Left lung (tissue), 4 donors: ENCODE measurements at regions not wholly inside any gene's neighbourhood (a gene's known extent, or its start where the extent isn't known, plus 50 kb on each side); places are given as distances from the start of the nearest gene placed in this dataset.
"Not testable (repeated sequence)": the region's sequence is repeated elsewhere in the genome, so short reads cannot be mapped to it uniquely, and the experiment has no call there.

Source experiments
- ATAC-seq: fragments of 200-7000 bp; cut with Tn5 transposase; one replicate; pipeline ENCODE4 v1.9.1; 2020; ENCODE audit warnings: moderate library complexity
- DNase-seq, 4 donors: peaks; one replicate each; pipeline ENCODE4 v3.0.0-alpha.2; 2013 to 2020
- H3K27ac ChIP-seq, 2 donors: fragments of 200-600 bp; sonication (generic) in 1 of 2; one replicate each; pipeline versions ENCODE4 v1.5.0 to v1.8.0; 2020 to 2021
- H3K27me3 ChIP-seq, 2 donors: fragments of 200-600 bp; sonication (generic) in 1 of 2; one replicate each; pipeline versions ENCODE4 v1.5.0 to v1.8.0; 2020 to 2021
- H3K36me3 ChIP-seq, 2 donors: fragments of 200-600 bp; sonication (generic) in 1 of 2; one replicate each; pipeline versions ENCODE4 v1.5.0 to v1.8.0; 2020 to 2021
- H3K4me1 ChIP-seq, 2 donors: fragments of 200-600 bp; one replicate each; pipeline ENCODE4 v1.8.0; 2021
- H3K4me3 ChIP-seq, 2 donors: fragments of 200-600 bp; sonication (generic) in 1 of 2; one replicate each; pipeline versions ENCODE4 v1.5.0 to v1.8.0; 2020 to 2021; ENCODE audit warnings: mild to moderate bottlenecking in 1 of 2
- H3K9me3 ChIP-seq, 2 donors: fragments of 200-600 bp; sonication (generic) in 1 of 2; one replicate each; pipeline versions ENCODE4 v1.5.0 to v1.8.0; 2020 to 2021
- CTCF ChIP-seq, 2 donors: fragments of 200-600 bp; sonication (generic) in 1 of 2; IDR thresholded peaks; one replicate each; pipeline versions ENCODE4 v1.5.0 to v1.8.0; 2021; ENCODE audit warnings: antibody characterized with exemption in 2 of 2
- intact Hi-C, 2 donors: fragments of 100-400 bp; cut with DNase I; formaldehyde crosslinking; loops; one replicate each; pipeline versions ENCODE4 v1.11.2 to v1.14.2; 2022
- donor health status: DM: no; HTN: yes; CAD: no.
- donor health status: DM: no; HTN: no; CAD: no.

DNA sequence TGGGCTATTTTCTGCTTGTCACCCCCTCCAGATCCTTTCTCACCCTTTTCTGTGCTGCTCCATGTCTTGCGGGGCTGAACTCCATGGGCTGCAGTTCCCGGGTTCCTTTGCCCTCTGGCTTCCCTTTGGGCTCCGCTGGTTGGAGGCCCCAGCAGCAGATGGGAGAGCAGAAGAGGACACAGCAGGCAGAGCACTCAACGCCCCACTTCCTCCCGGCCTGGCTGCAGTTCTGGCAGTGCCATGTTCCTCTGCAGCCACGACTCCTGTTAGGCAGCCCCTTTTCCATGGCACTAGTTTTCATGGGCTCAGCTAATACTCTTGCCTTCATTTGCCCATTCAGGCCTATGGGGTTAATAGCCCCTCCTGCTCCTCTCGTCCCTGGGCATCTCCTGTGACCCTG lies 127.1 kb downstream of the TENT5C start:
- DNase-seq (no peak), ATAC-seq (no peak)
- intact Hi-C loops, result no loop called here
- no peaks in the 10 kb centered on the region for H3K27me3 ChIP-seq
- no peak overlapping the region for H3K4me3 ChIP-seq
- no peak overlapping the region for H3K27ac ChIP-seq
- TF ChIP-seq CTCF (IDR thresholded peaks at IDR 0.05), result no peak
- H3K36me3 ChIP-seq, result no peaks in the 10 kb centered on the region
- peaks cover 0 to 1% of the 10 kb centered on the region in 2 donors for H3K9me3 ChIP-seq
- H3K4me1 ChIP-seq, result peaks cover 6 to 12% of the 10 kb centered on the region in 2 donors

DNA sequence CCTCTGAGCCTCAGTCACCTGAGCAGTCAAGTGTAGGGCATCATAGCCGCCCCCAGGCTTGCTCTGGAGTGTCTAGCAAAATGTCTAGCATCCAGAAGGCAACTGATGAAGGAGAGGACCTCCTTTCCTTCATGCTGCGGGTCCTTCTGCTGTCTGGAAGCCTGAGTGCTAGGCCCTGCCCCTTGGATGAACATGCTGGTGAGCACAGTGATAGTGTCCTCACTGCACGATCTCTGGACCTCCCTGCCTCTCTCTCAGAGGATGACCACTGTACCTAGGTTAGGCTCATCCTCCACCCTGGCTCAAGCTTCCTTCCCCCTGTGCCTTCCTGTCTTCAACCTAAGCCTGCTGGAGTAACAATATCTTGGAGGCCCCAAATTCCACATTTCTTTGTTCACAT lies 128.6 kb downstream of the TENT5C start:
- DNase-seq, result no peak
- no peaks in the 10 kb centered on the region for H3K36me3 ChIP-seq

DNA sequence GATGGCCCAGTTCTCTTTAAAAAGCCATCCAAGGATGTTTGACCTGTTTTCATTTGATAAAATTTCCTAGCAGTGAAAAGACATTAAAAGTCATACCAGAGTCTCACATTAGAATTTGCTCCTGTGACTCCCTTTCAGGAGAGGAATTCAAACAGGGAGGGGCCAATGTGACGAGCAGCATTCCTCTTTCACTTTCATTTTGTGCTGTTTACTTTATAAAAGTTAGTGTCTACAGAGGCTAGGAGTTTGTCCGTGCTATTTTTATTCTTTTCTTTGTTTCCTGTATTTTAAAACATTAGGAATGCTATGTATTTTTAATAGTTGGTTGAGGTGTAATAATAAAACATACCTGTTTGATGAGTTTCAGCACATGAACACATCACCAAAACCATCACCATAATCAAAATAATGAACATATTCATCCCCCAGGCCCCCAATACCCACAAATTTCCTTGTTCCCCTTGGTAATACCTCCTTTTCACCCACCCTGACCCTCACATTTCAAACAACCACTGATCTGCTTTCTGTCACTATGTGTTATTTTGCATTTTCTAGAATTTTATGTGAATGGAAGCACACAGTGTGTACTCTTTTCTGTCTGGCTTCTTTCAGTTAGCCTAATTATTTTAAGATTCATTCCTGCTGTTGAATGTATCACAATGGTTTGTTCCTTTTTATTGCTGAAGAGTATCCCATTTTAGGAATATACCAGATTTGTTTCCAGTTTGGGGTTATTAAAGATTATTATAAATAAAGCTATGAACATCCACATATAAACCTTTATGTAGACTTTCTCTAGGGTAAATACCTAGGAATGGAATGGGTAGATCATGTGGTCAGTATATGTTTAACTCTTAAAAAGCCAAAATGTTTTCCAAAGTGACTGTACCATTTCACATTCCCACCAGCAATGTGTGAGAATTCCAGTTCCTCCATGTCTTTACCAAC lies 129.5 kb downstream of the TENT5C start:
- Histone ChIP-seq H3K36me3 (no peaks in the 10 kb centered on the region), H3K27me3 (no peaks in the 10 kb centered on the region), H3K9me3 (no peaks in the 10 kb centered on the region), H3K4me1 (peaks cover 6 to 12% of the 10 kb centered on the region in 2 donors), H3K27ac (peak overlapping the region; percentile 27 to 31), H3K4me3 (peak overlapping the region; percentile 8 to 27)
- intact Hi-C loops, result no loop called here
- no peak for TF ChIP-seq CTCF (IDR thresholded peaks at IDR 0.05)
- ATAC-seq (peak; percentile 94), DNase-seq (no peak)

More for the DNA sequence above, 128.6 kb downstream of the TENT5C start:
- ATAC-seq, result no peak
- no peak overlapping the region for H3K4me3 ChIP-seq
- TF ChIP-seq CTCF (IDR thresholded peaks at IDR 0.05), result no peak
- H3K9me3 ChIP-seq, result no peaks in the 10 kb centered on the region
- peaks cover 6 to 12% of the 10 kb centered on the region in 2 donors for H3K4me1 ChIP-seq
- H3K27ac ChIP-seq, result peak overlapping the region in 1 of 2 donors; percentile 31
- no peaks in the 10 kb centered on the region for H3K27me3 ChIP-seq
- intact Hi-C loops, result no loop called here

DNA sequence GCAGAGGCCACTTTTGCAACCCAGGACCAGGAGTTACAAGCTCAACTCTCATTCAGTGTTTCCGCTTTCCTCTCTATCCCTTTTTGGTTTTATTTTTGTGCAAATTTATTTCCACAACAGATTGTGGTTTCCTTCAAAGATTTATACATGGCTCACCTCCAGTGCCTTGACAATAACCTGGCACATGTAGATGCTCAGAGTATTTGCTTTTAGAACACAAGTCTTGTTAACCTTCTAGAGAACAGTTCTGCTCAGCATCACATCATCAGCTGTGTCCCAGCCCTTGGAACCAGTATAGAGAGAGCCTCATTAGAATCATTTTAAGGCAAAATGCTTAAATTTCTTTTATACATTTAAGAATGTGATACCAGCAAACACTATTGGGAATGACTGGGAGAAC lies 133.7 kb downstream of the TENT5C start:
- H3K27ac ChIP-seq, result no peak overlapping the region
- no peaks in the 10 kb centered on the region for H3K27me3 ChIP-seq
- peaks cover 6 to 12% of the 10 kb centered on the region in 2 donors for H3K4me1 ChIP-seq
- DNase-seq (no peak), ATAC-seq (no peak)
- H3K9me3 ChIP-seq, result no peaks in the 10 kb centered on the region
- intact Hi-C loops, result no loop called here
- no peak overlapping the region for H3K4me3 ChIP-seq
- H3K36me3 ChIP-seq, result no peaks in the 10 kb centered on the region
- TF ChIP-seq CTCF (IDR thresholded peaks at IDR 0.05), result no peak

DNA sequence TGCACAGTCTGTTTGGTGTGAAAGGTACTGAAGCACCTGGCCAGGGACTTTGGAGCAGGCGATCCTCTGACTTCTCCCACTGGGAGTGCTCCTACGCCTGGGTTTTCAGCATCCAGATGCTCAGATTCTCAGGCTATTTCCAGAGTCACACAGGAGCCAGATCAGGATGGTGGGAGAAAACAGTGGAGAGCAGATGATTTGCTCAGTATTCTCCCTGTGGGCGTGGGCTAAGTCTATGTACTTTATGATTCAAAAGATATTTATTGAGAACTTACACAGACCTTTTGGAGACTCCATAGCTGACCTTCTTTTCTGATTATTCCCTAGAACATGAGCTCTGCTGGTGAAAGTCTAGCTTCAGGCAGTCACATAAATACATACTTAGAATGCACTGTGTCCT lies 134.6 kb downstream of the TENT5C start:
- Histone ChIP-seq H3K9me3 (no peaks in the 10 kb centered on the region), H3K27ac (no peak overlapping the region), H3K4me1 (peaks cover 2 to 3% of the 10 kb centered on the region in 2 donors), H3K4me3 (no peak overlapping the region), H3K36me3 (no peaks in the 10 kb centered on the region), H3K27me3 (no peaks in the 10 kb centered on the region)
- no peak for ATAC-seq
- TF ChIP-seq CTCF (IDR thresholded peaks at IDR 0.05), result no peak
- intact Hi-C loops, result no loop called here
- no peak for DNase-seq

DNA sequence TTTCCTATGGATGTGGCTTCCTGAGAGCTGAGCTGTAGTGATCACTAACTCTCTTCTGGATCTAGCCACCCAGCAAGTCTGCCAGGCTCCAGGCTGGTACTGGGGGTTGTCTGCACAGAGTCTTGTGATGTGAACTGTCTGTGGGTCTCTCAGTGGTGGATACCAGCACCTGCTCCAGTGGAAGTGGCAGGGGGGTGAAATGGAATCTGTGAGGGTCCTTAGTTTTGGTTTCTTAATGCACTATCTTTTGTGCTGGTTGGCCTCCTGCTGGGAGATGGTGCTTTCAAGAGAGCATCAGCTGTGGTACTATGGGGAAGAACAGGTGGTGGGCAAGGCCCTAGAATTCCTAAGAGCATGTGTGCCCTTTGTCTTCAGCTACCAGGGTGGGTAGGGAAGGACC lies 140.7 kb downstream of the TENT5C start:
- ATAC-seq, H3K36me3 ChIP-seq, H3K4me3 ChIP-seq, H3K9me3 ChIP-seq, H3K27ac ChIP-seq, H3K27me3 ChIP-seq, intact Hi-C loops, H3K4me1 ChIP-seq, DNase-seq: not testable (repeated sequence)
